Choroid plexus epithelial cell (primary cell): ENCODE measurements at regions not wholly inside any gene's neighbourhood (a gene's known extent, or its start where the extent isn't known, plus 50 kb on each side); places are given as distances from the start of the nearest gene placed in this dataset.
"Not testable (repeated sequence)": the region's sequence is repeated elsewhere in the genome, so short reads cannot be mapped to it uniquely, and the experiment has no call there.

ENCODE experiments used
- DNase-seq: peaks from one replicate; pipeline ENCODE4 v3.0.0-alpha.2; 2010; ENCODE audit warnings: low read depth
- H3K4me3 ChIP-seq: 2 replicates; pipeline ENCODE4 v1.5.1; 2011; ENCODE audit warnings: low read depth, mild to moderate bottlenecking, control low read depth, low read length, moderate library complexity
- TF ChIP-seq, protein P1 (sequence below): conservative IDR thresholded peaks from 2 replicates; pipeline ENCODE4 v1.5.1; 2011; ENCODE audit warnings: low read depth, mild to moderate bottlenecking, control low read depth, inconsistent platforms, low read length, moderate library complexity

DNA sequence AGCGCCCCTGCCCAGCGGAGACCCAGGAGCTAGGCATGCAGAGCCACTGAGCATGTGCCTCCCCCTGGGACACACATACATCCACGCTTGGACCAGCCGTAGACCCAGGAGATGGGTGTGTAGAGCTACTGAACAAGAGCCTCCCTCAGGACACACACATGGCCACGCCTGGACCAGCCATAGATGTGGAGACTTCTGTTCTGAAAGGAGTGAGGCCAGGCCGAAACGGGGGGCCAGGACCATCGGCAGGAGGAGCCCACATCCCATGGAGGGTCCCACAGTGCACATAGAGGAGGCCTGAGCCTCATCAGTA, 340.4 kb downstream of the TCERG1L start:
- no peak overlapping the region for H3K4me3 ChIP-seq
- no peak for DNase-seq
- TF ChIP-seq, protein P1, sequence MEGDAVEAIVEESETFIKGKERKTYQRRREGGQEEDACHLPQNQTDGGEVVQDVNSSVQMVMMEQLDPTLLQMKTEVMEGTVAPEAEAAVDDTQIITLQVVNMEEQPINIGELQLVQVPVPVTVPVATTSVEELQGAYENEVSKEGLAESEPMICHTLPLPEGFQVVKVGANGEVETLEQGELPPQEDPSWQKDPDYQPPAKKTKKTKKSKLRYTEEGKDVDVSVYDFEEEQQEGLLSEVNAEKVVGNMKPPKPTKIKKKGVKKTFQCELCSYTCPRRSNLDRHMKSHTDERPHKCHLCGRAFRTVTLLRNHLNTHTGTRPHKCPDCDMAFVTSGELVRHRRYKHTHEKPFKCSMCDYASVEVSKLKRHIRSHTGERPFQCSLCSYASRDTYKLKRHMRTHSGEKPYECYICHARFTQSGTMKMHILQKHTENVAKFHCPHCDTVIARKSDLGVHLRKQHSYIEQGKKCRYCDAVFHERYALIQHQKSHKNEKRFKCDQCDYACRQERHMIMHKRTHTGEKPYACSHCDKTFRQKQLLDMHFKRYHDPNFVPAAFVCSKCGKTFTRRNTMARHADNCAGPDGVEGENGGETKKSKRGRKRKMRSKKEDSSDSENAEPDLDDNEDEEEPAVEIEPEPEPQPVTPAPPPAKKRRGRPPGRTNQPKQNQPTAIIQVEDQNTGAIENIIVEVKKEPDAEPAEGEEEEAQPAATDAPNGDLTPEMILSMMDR = no peak

DNA sequence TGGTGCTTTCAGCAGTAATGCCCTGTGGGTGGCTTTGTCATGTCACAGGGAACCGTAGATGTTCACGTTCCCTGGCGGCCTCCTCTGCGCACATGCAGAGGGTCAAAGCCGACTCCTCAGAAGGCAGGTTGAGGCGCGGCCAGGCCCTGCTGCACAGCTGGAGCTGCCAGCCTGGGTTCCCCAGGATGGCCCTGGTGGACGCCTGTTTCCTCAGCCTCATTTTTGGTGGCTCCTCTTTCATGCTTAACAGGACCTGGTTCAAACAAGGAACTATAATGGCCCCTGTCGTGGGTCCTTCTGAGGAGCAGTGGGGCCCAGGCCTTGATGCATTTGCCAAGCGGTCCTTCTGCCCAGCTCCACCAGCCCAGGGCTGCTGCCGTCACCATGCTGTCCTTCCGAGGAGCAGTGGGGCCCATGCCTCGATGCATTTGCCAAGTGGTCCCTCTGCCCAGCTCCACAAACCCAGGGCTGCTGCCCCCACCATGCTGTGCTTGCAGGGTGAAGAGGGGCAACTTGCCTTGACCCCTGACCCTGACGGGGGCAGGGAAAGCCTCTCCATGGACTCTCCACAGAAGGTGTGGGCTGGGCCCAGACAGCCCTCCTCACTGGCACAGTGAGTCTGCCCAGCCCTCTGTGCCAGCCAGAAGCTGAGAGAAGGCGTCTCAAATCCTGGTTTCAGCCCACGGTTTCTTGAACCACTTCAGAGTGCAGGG, 338.2 kb downstream of the TCERG1L start:
- H3K4me3 ChIP-seq = no peak overlapping the region
- DNase-seq = no peak
- TF ChIP-seq, protein P1 = no peak

DNA sequence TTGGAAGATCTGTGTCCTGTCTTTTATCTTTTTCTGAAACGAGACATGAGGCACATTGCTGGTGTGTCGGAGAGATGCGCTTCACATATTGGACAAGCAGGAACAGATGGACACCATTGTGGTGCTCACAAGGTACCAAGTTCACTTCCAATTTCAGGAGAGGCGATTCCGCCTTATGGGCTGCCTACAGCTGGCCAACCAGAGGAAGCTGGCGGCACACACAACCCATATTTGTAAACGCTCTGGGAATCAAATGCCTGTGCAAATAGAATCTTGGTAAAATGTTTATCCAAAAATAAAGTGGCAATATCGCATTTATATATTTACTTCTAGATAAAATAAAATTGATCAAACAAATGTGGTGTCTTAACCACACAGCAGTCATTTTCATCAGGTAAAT, 337.4 kb downstream of the TCERG1L start:
- TF ChIP-seq, protein P1 = no peak

DNA sequence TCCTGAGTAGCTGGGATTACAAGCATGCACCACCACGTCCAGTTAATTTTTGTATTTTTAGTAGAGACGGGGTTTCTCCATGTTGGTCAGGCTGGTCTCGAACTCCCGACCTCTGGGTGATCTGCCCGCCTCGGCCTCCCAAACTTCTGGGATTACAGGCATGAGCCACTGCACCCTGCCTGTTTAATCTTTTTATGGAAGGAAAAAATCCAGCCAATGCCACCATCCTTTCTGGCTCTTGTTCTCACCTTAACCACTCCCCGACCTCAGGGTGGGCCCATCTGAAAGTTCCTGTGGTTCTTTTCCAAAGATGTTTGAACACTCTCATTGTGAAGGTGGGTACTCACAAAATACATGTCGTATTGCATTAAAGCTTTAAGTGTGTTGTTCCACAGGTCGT, 336.2 kb downstream of the TCERG1L start:
- DNase-seq, H3K4me3 ChIP-seq: not testable (repeated sequence)

More for the DNA sequence above, 337.4 kb downstream of the TCERG1L start:
- DNase-seq = no peak
- H3K4me3 ChIP-seq = no peak overlapping the region

DNA sequence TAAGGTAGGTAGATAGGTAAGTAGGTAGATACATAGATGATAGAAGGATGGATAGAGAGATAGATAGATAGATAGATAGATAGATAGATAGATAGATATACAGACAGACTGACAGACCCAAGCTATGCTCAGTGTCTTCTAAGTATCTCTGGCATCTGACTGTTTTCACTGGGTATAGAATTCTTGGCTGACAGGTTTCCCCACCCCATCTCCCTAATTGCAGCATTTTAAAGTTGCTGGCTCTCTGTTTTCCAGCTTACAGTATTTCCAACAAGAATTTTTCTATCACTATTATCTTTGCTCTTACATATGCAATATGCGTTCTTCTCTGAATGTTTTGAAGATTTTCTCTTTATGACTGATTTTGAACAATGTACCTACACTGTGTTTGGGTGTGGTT, 328.7 kb downstream of the TCERG1L start:
- DNase-seq = no peak
- TF ChIP-seq, protein P1 = no peak

DNA sequence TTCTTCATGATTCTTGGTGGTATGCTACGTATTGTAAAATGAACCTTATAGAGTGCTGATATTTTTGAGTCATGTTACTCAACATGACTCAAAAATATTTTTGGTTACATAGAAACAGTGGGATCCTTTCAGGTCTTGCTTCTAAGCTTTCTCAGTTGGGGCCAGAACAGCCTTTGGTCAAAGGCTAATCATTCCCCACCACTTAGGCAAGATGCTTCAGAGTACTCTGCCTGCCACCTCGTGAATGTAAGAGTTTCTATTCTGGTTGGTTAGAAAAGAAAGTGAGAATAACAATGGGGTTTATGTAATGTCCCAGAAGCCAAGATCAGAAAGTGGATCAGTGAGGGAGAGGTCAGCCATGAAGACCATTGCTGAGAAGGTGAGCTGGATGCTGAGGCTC, 327.8 kb downstream of the TCERG1L start:
- no peak for DNase-seq
- no peak overlapping the region for H3K4me3 ChIP-seq
- TF ChIP-seq, protein P1 = no peak

More for the DNA sequence above, 328.7 kb downstream of the TCERG1L start:
- H3K4me3 ChIP-seq = no peak overlapping the region

DNA sequence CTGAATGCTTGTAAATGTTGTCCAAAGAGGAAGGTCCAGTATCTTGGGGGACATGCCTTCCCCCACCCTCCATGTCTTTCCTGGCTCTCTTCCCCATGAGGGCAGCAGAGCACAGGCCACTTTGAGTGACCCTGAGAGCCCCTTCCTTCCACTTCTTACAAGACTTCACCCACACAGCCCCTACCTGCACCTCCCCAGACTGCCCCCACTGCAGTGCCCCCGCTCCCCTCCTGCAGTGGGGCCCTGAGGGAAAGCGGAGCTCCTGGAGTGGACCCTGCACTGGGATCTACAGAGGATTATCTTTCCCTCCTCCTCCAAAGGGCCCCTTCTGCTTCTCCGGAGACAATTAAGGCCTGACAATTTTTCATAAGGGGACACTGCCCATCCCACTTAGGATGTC, 326.8 kb downstream of the TCERG1L start:
- DNase-seq = no peak
- TF ChIP-seq, protein P1 = no peak
- no peak overlapping the region for H3K4me3 ChIP-seq
